NCI-H446 treated with DMSO at 0.1 percent for 48 hours (cell line): ENCODE measurements at regions not wholly inside any gene's neighbourhood (a gene's known extent, or its start where the extent isn't known, plus 50 kb on each side); places are given as distances from the start of the nearest gene placed in this dataset.
"Not testable (repeated sequence)": the region's sequence is repeated elsewhere in the genome, so short reads cannot be mapped to it uniquely, and the experiment has no call there.

ENCODE experiments used
- DNase-seq: peaks from one replicate; lab custom pipeline; 2025; lab: John Stamatoyannopoulos, UW

DNA sequence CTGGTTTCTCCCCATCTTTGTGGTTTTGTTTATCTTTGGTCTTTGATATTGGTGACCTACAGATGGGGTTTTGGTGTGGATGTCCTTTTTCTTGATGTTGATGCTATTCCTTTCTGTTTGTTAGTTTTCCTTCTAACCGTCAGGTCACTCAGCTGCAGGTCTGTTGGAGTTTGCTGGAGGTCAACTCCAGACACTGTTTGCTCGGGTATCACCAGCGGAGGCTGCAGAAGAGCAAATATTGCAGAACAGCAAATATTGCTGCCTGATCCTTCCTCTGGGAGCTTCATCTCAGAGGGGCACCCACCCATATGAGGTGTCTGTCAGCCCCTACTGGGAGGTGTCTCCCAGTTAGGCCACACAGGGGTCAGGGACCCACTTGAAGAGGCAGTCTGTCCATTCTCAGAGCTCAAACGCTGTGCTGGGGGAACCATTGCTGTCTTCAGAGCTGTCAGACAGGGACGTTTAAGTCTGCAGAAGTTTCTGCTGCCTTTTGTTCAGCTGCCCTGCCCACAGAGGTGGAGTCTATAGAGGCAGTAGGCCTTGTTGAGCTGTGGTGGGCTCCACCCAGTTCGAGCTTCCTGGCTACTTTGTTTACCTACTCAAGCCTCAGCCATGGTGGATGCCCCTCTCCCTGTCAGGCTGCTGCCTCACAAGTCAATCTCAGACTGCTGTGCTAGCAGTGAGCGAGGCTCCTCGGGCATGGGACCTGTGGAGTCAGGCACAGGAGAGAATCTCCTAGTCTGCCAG is 94.8 kb upstream of the BNIP2 start:
- not testable (repeated sequence) for DNase-seq

DNA sequence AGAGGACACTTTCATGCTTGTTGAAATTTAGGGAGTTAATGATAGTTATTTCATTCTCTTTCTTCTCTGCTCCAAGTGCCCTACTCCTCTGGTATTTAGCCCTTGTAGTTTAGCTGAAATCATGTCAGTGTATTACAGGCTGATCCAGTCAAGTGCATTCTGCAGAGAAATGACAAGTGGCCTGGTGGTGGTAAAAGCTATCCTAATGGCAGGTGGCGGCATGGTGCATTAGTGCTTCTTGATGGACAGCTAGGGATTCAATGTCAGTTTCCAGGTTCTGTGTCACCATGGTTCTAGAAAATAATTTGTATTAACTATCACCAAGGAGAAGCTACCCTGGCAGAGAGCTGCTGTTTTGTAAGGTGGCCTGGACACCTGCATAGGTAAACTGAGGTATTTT is 90.0 kb upstream of the BNIP2 start:
- no peak for DNase-seq

DNA sequence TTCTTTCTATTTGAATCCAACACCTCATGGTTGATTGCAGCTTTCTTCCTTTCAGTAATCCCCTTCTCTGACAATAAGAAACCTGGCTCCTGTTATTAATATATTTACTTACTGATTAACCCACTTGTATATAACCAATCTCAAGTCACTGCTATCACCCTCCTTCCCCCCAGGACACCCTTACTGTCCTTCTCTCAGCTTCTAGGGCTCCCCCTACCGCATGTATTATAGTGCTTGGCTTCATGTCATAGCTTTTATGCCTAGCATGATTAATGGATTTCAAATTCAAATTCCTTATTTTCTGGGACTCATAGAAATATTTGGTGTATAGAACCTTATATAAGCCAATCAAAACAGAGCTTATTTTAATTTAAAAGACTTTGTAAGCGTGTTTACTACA is 75.7 kb upstream of the BNIP2 start:
- DNase-seq: no peak

DNA sequence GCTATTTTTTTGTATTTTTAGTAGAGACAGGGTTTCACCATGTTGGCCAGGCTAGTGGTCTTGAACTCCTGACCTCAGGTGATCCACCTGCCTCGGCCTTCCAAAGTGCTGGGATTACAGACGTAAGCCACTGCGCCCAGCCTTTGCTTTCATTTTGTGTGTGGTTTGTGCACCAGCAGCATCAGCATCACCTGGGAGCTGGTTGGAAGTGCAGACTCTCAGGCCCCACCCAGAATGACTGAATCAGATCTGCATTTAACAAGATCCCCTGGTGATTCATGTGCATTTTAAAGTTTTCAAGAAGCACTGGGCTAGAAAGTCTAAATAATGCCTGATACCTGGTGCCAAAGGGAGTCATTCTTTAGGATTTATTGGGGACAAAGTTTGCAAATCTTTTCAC is 73.4 kb upstream of the BNIP2 start:
- DNase-seq: no peak

DNA sequence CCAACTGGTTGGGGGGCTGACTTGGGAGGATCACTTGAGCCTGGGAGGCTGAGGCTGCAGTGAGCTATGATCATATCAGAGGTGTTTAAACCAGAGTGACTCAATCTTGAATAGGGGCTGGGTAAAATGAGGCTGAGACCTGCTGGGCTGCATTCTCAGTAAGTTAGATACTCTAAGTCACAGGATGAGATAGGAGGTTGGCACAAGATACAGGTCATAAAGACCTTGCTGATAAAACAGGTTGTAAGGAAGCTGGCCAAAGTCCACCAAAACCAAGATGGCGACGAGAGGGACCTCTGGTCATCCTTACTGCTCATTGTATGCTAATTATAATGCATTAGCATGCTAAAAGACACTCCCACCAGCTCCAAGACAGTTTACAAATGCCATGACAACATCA is 71.1 kb upstream of the BNIP2 start:
- not testable (repeated sequence) for DNase-seq

DNA sequence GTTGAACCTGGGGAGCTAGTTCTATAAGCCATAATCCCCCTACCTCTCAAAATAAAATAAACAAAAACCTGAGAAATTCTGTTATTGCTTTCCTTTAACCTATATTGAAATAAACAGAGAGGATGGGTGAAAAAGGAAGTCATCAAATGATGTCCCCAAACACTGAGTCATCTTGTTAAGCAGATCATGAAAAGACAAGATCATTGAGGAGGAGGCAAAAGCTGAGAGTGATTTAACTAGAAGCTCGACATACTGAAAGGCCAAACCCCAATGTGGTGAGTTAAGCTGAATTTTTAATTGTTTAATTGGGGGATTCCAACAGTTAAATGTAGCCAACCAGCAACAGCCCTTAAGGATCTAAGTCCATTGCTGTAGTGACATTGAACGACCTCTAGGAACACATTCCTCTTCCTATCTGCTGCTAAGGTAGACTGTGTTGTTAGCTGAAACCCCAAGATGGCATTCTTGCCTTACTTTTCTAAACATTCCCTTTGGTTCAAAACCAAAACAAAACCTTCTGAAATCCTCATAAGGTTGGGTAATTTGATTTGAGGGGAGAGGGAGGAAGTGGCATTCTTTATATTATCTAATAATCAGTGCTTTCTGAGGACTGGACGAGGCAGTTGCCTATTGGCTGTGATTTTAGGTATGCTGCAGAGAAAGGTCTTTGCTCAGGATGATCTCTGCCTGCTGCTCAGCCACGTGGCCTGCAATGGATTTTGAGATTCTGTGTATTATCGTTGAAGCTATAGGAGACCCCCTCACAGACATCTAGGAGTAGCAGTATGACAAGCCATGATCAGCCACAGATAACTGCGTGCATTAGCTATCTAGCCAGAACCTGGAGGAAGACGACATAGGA is 62.7 kb upstream of the BNIP2 start:
- DNase-seq: no peak

DNA sequence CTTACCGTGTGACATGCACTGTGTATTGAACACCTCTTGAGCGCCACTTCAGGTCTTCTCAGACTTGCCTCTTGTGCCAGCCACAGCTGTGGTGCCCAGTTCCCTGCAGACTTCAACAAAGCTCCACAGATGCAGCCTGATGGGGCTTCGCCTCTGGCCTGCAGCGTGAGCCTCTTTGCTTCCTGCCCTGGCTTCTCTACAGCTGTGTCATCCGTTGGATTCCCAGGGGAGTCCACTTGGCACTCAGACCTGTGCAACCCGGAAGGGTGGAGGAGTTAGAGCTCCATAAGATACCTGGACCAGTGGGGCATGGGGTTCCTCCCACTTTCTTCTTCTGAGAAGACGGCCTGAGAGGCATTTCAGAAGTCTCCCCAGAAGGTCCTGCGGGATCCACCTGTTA is 57.7 kb upstream of the BNIP2 start:
- DNase-seq: no peak

DNA sequence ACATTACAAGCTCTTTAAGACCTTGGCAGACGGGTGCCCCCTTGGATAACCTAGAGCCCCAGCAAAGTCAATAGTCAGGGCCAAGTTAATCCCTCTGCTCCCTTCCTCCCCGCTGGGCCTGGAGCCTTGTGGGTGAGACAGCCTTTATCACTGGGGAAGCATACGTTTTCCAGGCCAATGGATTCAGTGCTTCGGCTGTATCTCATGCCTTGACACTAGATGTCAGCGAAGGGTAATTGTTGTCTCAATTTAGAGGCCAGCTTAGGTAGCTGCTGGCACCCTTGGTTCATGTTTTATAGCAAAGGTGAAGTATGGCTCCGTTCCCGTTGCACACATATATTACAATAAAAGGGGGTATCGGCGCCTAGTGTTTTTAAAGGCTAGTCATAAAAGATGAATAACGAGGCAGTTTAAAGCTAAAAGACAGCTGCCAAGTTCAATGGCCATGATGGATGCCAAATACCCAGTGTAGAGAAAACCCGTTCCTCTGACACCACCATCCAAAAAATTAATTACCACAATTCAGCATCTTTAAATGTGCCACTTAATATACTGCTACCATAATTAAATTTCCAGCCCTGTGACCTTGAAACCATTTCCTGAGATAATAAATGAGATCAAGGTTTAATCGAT is 52.3 kb upstream of the BNIP2 start:
- DNase-seq: peak; percentile 94

DNA sequence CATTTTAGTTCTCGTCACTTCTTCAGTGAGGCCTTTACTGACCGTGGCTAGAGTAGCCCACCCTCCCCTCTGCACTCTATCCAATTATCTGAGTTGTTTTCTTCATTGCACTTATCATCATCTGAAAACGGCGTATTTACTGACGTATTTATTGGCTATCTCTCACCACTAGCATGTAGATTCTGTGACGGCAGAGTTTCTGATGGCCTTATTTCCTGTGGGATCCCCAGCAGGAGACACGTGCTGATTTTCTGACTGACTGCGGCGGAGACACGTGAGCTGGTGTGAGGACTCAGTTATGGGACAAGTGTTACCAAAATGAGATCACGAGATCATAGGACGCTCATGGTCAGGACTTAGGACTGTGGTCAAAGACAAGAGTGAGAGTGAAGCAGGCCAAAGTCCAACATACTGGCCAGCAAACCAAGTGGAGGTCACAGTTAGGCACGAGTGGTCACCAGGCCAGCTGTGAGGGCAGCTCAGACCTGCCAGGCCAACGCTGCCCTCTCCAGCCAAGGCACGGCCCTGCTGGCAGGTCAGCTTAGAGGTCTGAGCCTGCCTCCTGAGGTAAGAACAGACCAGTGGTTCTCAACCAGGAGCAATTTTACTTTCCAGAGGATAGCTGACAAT is 50.6 kb upstream of the BNIP2 start:
- no peak for DNase-seq
